ENCODE measurements at regions not wholly inside any gene's neighbourhood (a gene's known extent, or its start where the extent isn't known, plus 50 kb on each side); places are given as distances from the start of the nearest gene placed in this dataset.

DNA sequence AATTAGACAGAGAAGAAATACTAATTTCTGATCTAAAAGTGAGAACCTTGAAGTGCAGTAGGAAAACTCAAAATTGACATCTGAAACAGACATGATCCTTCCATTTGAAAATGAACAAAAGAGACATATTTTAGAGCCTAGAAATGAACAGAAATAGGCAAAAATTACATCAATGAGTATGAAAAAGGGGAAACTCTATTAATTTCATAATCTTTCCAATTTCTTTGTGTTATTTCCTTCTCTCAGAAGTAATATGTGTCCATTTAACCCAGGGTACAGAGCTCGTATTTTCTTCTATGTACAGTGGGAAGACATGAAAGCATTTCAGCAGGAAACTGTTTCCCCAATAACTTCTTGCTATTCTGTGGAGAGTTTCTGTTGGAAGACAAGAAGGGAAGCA lies 263.1 kb downstream of the CGGBP1 start:
- no peak for TF ChIP-seq POLR2AphosphoS5 (IDR thresholded peaks at IDR 0.05)
- TF ChIP-seq EP300 (IDR thresholded peaks at IDR 0.05; ENCODE audit: low read depth) = no peak
